ENCODE measurements at regions not wholly inside any gene's neighbourhood (a gene's known extent, or its start where the extent isn't known, plus 50 kb on each side); places are given as distances from the start of the nearest gene placed in this dataset.

DNA sequence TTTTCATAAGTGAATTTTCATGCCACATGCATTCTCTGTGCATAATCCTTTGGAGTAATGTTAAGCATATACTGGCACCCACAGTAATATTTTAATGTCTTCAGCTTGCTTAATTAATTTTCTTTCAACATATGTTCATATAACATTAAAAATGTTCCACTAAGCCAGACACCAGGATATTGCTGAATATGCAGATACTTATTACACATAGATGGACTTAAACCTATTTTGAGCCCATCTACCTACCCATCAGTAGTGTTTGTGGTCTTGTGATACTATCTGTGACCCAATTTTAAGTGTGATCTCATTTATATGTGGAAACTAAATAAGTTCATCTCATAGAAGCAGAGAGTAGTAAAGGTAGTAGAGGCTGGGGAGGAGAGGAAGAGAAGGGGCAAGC, 379.5 kb upstream of the JAG1 start:
- DNase-seq: no peak

DNA sequence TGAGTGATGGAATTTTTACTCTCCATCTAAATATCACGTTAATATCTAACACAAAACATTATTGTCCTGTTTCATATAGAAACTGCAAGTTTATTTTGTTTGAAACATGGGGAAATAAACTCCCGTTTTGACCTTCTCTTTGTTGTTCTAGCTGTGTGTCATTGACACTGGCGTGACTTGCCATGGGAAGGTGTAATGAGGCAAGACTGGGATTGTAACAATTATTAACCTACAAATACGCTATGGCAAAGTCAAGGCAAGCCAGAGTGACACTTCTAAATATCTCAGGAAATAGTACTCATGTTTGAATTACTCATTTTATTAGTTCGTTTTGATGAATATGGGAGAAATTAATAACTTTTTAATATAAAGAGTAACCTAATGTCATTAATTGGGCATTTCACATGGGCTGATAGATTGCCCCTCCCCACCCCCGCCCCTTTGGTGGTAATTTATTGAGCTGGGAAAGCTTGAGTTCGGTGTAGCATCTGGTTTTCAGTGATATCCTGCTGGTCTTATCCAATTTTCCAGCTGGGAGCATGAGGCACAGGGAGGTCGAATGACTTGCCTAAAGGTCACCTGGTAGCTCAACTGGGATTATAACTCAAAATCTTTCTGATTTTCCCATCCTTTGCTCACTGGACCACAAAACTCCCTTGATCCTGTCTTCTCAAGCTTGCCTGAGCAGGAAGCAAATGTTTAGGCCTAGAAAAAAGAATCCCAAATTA, 380.6 kb upstream of the JAG1 start:
- no peak for DNase-seq

- no peak for DNase-seq
Measured at GRCh38 chr20:11056414-11056813, 382.6 kb upstream of the JAG1 start.

DNA sequence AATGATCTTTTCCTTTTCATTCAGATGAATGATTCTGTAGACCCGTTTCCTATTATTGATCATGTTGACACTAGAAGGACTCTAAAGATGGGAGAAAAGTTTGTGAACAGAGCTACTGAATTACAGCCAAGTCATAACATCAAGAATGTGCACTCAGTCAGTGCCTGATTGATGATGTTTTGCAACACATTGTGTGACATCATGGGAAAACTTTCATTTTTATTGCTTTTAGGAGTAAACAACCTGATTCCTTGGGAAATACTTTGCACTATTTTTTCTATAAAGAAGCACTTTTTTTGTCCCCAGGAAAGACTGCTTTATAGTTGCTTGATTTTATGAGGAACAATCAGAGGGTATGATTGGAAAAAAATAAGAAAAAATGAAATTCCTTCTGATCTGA, 383.8 kb upstream of the JAG1 start:
- DNase-seq: no peak

- no peak for DNase-seq
Measured at GRCh38 chr20:11059659-11060058, 385.9 kb upstream of the JAG1 start.

- no peak for DNase-seq
Measured at GRCh38 chr20:11060423-11061185, 386.8 kb upstream of the JAG1 start.

- no peak for DNase-seq
Measured at GRCh38 chr20:11063444-11063843, 389.6 kb upstream of the JAG1 start.

- DNase-seq: no peak
Measured at GRCh38 chr20:11064946-11065345, 391.1 kb upstream of the JAG1 start.

DNA sequence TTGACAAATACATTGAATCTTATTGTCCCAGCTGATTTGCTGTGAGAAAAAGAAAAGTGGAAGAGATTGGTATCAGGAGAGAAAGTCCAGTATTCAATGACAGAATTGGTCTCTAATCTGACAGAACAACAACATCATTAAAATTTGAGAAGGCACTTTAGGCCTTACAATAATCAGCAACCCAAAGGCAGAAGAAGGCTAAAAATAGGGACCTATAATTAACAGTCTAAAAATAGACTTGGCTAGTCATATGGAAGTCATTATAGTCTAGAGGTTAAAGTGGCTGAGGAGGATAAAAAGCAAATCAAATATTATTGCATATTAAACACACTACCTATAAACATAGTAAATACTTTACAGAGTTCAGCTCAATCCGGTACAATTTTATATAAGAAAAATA, 393.6 kb upstream of the JAG1 start:
- DNase-seq: no peak

GRCh38 chr20:11072982-11073381, 399.2 kb upstream of the JAG1 start:
- DNase-seq: no peak

- DNase-seq: no peak
Measured at GRCh38 chr20:11076434-11077105, 402.8 kb upstream of the JAG1 start.

DNA sequence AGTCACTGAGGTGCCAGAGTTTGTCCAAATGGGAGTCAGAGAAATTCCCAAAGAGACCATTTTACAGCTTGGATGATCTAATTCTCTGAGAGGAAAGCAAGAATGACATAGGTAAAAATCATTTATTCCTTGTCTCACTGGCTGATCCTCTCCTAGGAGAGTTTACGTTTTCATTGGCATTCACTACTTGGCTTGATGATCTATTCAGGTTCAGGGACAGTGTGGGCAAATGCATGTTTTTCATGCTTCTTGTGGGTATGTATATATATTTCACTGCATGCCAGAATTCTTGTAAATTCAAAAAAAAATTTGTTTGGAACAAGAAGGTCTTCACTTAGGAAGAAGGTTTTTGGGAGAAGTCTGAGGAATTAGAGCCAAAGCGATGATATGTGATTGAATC, 403.4 kb upstream of the JAG1 start:
- no peak for DNase-seq

GRCh38 chr20:11080010-11080409, 406.2 kb upstream of the JAG1 start:
- no peak for DNase-seq

DNA sequence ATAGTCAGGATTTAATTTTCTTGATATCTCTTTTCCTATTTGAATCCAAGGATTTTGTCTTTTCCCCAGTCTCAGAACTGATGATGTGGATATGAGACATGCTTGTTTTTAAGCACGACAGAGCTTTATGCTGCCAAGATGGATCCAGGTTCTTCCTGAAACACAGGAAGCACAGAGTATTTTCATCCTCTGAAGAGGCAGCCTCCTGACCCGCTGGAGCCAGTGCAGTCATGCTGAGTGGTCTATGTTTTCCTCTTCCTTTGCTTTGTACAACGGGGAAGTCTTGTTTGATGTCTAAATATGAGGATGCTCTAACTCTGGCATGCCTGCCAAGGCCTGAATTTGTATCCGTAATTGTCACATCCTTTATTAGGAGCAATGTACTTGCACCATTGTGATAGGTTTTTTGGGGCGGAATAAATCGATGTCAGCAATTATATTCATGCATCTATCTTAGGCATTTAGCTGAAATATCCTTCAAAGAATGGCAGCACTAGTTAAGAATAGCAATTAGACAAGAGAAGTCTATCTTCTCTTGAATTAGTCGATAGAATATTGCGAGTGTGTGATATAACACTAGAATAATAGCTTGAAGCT, 407.1 kb upstream of the JAG1 start:
- DNase-seq: no peak

DNA sequence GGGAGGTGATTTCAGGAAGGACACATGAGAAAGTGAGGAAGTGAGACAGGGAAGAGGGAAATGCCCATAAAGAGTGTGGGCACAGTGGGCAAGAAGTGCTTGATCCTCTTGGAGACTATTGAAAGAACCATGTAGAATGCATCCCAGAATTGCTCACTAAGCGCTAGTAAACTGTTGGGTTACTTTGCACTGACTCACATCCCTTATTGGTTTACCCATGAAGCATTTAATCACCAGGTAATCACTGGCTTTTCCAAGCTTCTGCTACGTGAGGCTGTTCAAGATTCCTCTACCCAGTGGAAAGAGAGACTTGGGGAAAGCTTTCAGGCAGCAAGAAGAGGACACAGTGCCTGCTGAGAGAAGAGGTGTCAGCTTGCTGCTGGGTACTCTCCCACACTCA, 410.0 kb upstream of the JAG1 start:
- no peak for DNase-seq

DNA sequence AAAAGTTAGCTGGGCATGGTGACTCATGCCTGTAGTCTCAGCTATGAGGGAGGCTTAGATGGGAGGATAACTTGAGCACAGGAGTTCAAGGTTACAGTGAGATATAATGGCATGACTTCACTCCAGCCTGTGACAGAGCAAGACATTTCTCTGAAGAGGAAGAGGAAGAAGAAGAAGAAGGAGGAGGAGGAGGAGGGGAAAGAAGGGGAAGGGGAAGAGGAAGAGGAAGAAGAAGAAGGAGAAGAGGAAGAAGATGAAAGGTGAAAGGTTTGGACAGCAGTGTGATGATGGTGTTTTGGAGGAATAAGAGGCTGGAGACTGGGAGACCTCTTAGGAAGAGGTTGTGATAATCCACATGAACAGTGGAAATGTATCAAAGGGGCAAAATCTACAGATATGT, 410.7 kb upstream of the JAG1 start:
- no peak for DNase-seq

GRCh38 chr20:11086970-11087369, 413.2 kb upstream of the JAG1 start:
- no peak for DNase-seq

GRCh38 chr20:11090751-11091150, 417.0 kb upstream of the JAG1 start:
- DNase-seq: no peak

DNA sequence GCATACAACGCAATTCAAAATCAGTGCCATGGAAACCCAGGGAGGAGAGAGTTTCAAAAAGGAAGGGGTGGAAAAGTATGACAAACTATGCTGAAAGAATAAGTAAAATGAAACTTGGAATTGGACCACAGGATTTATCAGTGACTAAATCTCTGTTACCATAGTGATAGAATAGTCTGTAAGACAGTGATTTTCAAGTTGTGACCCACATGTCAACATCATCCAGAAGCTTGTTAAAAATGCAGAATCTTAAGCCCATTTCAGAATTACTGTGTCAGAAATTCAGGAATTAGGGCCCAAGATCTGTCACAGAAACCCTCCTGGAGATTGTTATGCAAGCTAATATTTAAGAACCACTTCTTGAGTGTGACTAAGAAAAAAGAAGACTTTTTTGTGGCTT, 417.7 kb upstream of the JAG1 start:
- no peak for DNase-seq

GRCh38 chr20:11092151-11092550, 418.4 kb upstream of the JAG1 start:
- DNase-seq: no peak

DNA sequence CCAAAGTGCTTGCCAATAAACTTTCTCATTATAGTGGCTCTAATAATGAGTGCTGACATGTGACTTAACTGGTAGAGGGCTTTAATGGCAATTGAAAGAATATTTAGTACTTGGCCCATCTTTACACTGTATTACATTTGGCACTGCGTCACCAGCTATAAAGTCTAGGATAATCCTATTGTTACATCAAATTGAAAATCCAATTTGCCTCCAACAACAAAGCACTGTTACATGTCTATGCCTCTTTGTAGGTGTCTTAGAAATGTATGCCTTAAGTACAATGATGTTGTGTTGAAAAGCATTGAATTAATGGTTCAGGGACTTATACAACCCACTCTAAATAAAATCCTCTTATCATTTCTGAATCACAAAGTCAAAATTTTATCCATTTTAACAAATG, 420.4 kb upstream of the JAG1 start:
- DNase-seq: no peak

DNA sequence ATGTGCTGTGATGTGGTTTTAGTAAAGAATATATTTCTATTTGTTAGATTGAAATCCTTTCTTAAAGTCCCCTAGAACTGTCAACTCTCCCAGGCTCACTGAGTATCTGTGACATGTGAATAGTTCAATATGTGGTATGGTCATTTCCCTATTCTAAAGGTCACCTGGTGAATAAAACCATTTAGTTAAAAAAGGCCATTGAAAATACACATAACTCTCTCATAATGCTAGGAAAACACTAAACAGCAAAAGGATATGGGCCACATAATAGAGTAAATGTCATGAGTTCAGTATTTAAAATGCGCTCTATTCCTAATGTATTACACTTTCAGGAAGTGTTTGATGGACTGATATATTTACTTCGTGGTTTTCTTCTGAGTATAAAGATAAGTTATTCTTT, 420.9 kb upstream of the JAG1 start:
- DNase-seq: no peak

DNA sequence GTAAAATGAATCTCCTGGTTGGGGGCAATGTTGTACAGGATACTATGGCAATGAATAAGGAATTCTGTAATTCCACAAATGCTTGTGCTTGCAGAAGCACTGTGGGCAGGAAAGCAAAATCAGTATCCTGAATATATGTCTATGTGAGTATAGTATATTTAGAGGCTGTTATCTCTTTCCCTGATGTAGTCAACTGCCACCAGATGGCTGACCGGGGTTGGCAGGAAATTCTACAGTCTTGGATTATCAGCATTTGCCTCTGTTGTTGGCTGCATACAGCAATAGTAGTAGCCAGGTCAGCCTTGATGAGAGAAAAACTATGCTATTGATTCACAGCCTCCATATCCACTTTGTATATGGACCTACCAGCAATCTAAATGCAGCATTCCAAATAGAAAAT, 425.1 kb upstream of the JAG1 start:
- DNase-seq: no peak

DNA sequence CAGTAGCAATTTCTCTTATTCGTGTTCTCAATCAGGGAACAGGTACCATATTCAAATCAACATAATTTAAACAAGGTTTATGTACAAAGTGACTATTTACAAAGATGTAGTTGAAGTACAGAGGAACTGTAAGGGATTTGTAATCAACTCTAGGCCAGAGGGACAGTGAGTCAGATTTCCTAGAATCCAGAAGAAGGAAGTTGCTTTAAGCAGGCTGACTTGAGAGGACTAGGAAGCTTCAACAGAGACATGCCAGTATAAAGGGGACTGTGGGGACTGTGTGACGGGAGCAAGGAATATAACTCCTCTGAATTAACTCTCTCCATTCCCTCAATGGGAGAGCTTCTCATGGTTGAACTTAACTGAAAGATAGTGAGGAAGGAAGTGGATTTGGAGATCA, 427.4 kb upstream of the JAG1 start:
- DNase-seq: no peak
